ENCODE measurements at regions not wholly inside any gene's neighbourhood (a gene's known extent, or its start where the extent isn't known, plus 50 kb on each side); places are given as distances from the start of the nearest gene placed in this dataset.

DNA sequence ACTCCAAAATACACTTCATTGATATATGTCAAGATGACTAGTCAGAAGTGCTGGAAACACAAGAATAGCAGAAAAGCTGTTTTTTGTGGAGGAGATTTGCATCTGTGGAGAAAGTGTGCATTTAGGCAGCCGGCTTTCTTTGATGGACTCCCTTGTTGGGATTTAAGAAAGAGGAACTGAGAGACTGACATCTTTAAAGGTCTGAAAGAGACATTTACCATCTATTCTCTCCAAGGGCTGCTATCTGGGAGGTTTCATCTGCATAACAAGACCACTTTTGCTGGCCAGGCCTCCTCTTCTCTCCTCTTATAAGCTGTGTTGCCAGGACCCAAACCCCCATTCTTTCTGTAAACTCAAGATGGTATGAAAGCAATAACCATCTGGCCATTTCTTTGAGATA lies 1065.0 kb downstream of the NLGN4X start:
- H3K36me3 Mint-ChIP-seq (ENCODE audit: low read depth), result no peaks in the 10 kb centered on the region
- H3K27ac Mint-ChIP-seq, result no peak overlapping the region
- H3K9me3 Mint-ChIP-seq, result no peaks in the 10 kb centered on the region
- DNase-seq (no peak), ATAC-seq (no peak)
- TF ChIP-seq, protein P1, sequence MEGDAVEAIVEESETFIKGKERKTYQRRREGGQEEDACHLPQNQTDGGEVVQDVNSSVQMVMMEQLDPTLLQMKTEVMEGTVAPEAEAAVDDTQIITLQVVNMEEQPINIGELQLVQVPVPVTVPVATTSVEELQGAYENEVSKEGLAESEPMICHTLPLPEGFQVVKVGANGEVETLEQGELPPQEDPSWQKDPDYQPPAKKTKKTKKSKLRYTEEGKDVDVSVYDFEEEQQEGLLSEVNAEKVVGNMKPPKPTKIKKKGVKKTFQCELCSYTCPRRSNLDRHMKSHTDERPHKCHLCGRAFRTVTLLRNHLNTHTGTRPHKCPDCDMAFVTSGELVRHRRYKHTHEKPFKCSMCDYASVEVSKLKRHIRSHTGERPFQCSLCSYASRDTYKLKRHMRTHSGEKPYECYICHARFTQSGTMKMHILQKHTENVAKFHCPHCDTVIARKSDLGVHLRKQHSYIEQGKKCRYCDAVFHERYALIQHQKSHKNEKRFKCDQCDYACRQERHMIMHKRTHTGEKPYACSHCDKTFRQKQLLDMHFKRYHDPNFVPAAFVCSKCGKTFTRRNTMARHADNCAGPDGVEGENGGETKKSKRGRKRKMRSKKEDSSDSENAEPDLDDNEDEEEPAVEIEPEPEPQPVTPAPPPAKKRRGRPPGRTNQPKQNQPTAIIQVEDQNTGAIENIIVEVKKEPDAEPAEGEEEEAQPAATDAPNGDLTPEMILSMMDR (IDR thresholded peaks at IDR 0.05), result no peak
- H3K4me1 Mint-ChIP-seq (ENCODE audit: low read depth), result no peaks in the 10 kb centered on the region
- intact Hi-C loops (cut with micrococcal nuclease), result no loop called here
- H3K27me3 Mint-ChIP-seq, result no peaks in the 10 kb centered on the region
- H3K4me3 Mint-ChIP-seq, result no peak overlapping the region
- CTCF ChIA-PET, result no interaction called here
- POLR2A ChIA-PET, result no interaction called here

DNA sequence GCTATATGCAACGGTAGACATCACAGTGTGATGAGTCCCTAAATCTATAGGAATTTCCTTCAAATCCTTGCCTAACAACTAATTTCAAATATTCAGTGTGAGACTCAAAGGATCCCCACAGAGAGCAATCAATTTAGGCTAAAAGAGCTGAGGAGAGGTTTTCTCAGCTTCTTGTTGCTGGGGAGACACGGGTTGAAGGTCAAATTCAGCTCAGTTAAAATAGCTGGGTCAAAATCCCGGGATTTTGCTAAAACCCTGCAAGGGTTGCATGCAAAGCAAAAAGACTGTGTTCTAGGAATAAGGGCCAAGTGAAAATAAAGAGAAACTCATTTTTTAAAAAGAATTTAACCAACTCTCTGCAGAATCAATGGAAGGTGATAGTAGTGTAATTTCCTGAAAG lies 1073.4 kb downstream of the NLGN4X start:
- TF ChIP-seq, protein P1 (IDR thresholded peaks at IDR 0.05), result no peak
- ATAC-seq, result no peak
- ChIA-PET CTCF (no interaction called here), POLR2A (no interaction called here)
- DNase-seq, result no peak
- Mint-ChIP-seq H3K27me3 (no peaks in the 10 kb centered on the region), H3K27ac (no peak overlapping the region), H3K36me3 (ENCODE audit: low read depth) (no peaks in the 10 kb centered on the region), H3K4me1 (ENCODE audit: low read depth) (no peaks in the 10 kb centered on the region), H3K4me3 (no peak overlapping the region), H3K9me3 (no peaks in the 10 kb centered on the region)
- intact Hi-C loops (cut with micrococcal nuclease), result no loop called here

DNA sequence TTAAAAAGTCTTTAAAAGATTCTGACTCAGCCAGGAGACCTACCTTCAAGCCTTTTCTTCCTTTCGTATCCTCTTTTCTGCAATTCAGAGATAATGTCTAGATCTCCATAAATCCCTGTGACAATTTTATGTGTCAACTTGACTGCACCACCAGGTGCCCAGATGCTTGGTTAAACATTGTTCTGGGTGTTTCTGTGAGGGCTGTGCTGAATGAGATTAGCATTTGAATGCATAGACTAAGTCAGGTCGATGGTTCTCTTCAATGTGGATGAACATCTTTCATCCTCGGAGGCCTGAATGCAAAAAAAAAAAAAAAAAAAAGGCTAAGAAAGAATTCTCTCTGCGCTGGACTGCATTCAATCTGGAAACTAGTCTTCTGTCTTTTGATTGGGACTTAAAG lies 1082.7 kb downstream of the NLGN4X start:
- intact Hi-C loops (cut with micrococcal nuclease), result no loop called here
- Mint-ChIP-seq H3K9me3 (peaks cover 4% of the 10 kb centered on the region), H3K27me3 (no peaks in the 10 kb centered on the region), H3K4me1 (ENCODE audit: low read depth) (no peaks in the 10 kb centered on the region), H3K36me3 (ENCODE audit: low read depth) (no peaks in the 10 kb centered on the region), H3K27ac (no peak overlapping the region), H3K4me3 (no peak overlapping the region)
- ChIA-PET POLR2A (no interaction called here), CTCF (no interaction called here)
- TF ChIP-seq, protein P1 (IDR thresholded peaks at IDR 0.05), result no peak
- no peak for ATAC-seq
- DNase-seq, result no peak

DNA sequence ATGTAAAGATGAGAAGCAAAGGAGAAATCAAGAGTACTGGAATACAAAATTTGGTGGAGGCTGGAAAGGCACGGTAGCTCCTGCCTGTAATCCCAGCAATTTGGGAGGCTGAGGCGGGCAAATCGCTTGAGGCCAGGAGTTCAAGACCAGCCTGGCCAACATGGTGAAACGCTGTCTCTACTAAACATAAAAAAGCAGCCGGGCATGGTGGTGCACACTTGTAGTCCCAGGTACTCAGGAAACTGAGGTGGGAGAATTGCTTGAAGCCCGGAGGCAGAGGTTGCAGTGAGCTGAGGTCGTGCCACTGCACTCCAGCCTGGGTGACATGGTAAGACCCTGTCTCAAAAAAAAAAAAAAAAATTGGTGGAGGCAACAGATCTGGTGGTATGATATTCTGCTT lies 1086.0 kb downstream of the NLGN4X start:
- Mint-ChIP-seq H3K27me3 (no peaks in the 10 kb centered on the region), H3K27ac (no peak overlapping the region), H3K4me1 (ENCODE audit: low read depth) (no peaks in the 10 kb centered on the region), H3K9me3 (peaks cover 1% of the 10 kb centered on the region), H3K36me3 (ENCODE audit: low read depth) (no peaks in the 10 kb centered on the region), H3K4me3 (no peak overlapping the region)
- TF ChIP-seq, protein P1 (IDR thresholded peaks at IDR 0.05), result no peak
- no peak for DNase-seq
- CTCF ChIA-PET, result no interaction called here
- no peak for ATAC-seq
- intact Hi-C loops (cut with micrococcal nuclease), result no loop called here
- POLR2A ChIA-PET, result no interaction called here

DNA sequence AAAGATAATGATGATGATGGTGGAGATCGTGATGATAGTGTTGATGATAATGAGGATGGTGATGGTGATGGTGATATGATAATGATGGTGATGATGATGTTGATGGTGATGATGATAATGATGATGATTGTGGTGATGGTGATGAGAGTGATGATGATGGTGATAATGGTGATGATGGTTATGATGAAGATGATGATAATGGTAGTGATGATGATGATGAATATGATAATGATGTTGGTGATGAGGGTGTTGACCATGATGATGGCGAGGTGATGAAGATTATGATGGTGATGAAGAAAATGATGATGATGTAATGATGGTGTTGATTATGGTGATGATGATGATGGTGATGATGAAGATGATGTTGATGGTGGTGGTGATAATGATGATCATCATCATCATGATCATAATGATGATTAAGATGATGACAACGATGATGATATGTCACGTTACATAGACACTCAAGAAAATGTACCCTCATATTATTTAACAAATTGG lies 1106.4 kb downstream of the NLGN4X start:
- Mint-ChIP-seq H3K4me1 (ENCODE audit: low read depth) (no peaks in the 10 kb centered on the region), H3K4me3 (no peak overlapping the region), H3K36me3 (ENCODE audit: low read depth) (no peaks in the 10 kb centered on the region), H3K9me3 (no peaks in the 10 kb centered on the region), H3K27ac (no peak overlapping the region), H3K27me3 (no peaks in the 10 kb centered on the region)
- ChIA-PET POLR2A (no interaction called here), CTCF (no interaction called here)
- no peak for ATAC-seq
- intact Hi-C loops (cut with micrococcal nuclease), result no loop called here
- TF ChIP-seq, protein P1 (IDR thresholded peaks at IDR 0.05), result no peak
- DNase-seq, result no peak
